ENCODE measurements at regions not wholly inside any gene's neighbourhood (a gene's known extent, or its start where the extent isn't known, plus 50 kb on each side); places are given as distances from the start of the nearest gene placed in this dataset.

DNA sequence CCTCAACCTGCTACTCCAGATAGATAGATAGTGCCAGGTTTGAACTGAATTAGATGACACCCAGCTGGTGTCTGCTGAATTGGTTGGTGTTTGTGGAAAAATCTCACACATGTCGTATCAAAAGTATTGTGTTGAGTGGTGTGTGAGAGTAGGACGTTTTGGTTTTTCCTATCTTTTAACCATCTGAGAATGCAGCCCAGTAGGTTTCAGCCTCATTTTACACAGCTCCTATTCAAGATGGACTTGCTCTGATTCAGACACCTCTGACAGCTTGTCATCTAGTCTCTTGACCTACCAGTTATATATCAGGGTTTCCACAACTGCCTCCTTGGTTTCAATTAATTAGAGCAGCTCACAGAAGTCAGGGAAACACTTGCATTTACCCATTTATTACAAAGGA, 254.4 kb downstream of the KTN1 start:
- Histone ChIP-seq H4K8ac (ENCODE audit: low read depth, low read length) (no peak overlapping the region), H3K9ac (ENCODE audit: low read depth, low read length, poor library complexity) (no peak overlapping the region), H4K91ac (ENCODE audit: low read depth, low read length, poor library complexity) (no peak overlapping the region), H2AK5ac (ENCODE audit: low read depth, low read length) (no peak overlapping the region), H2BK15ac (ENCODE audit: low read length) (no peak overlapping the region), H2BK120ac (ENCODE audit: low read depth, low read length) (no peak overlapping the region), H3K27me3 (ENCODE audit: control insufficient read depth in 3 of 3, insufficient read depth in 3 of 3, low read depth in 1 of 3, low read length in 3 of 3) (no peaks in the 10 kb centered on the region), H3K79me1 (ENCODE audit: low read depth, low read length) (no peaks in the 10 kb centered on the region), H3K27ac (replicated peaks; ENCODE audit: low read length) (no peak overlapping the region), H3K14ac (ENCODE audit: low read length) (no peak overlapping the region), H3K4me2 (ENCODE audit: insufficient read depth, low read length, poor library complexity, severe bottlenecking) (no peak overlapping the region), H2BK5ac (ENCODE audit: low read length) (no peak overlapping the region), H3K4ac (ENCODE audit: low read length) (no peak overlapping the region), H3K36me3 (replicated peaks in 1 of 2; ENCODE audit: control insufficient read depth in 2 of 2, insufficient read depth in 2 of 2, low read length in 2 of 2) (no peaks in the 10 kb centered on the region), H3K23ac (ENCODE audit: low read depth, low read length, poor library complexity) (no peak overlapping the region), H2BK12ac (ENCODE audit: low read length) (no peak overlapping the region), H3K4me1 (ENCODE audit: control insufficient read depth in 2 of 2, insufficient read depth in 1 of 2, low read depth in 1 of 2, low read length in 2 of 2) (no peaks in the 10 kb centered on the region), H2AFZ (ENCODE audit: low read length) (no peak overlapping the region), H3K18ac (ENCODE audit: low read length) (no peak overlapping the region), H3K9me3 (replicated peaks in 1 of 2; ENCODE audit: control insufficient read depth in 2 of 2, insufficient read depth in 1 of 2, low read depth in 1 of 2, low read length in 2 of 2) (peaks cover 0 to 3% of the 10 kb centered on the region in 2 donors), H3K4me3 (ENCODE audit: low read length in 2 of 2) (no peak overlapping the region)
- WGBS, 2 donors (ENCODE audit: extremely low coverage in 2 of 2, insufficient read length in 2 of 2, insufficient replicate concordance in 1 of 2): no CpG with 5 or more reads among the region's 2 CpGs
- no peak for DNase-seq (ENCODE audit: low spot score)

DNA sequence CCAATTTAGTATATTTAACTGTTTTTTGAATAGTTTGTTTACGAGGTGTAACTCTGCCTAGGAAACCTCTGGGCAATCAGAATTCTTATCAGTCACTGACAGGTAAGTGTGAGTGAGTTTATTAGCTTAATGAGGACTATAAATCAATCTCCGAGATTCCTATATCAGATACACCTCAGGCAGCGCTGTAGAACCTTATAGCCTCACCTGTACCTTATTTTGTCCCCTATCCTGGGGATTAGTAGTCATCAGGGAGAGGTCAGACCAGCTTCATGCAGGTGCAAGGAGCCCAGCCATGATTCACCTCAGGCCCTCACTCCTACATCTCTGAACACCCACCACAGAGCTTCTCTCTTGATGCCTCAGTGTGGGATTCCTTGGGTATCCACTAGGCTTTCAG, 256.0 kb downstream of the KTN1 start:
- Histone ChIP-seq H3K23ac (ENCODE audit: low read depth, low read length, poor library complexity) (no peak overlapping the region), H4K8ac (ENCODE audit: low read depth, low read length) (no peak overlapping the region), H2BK15ac (ENCODE audit: low read length) (no peak overlapping the region), H2BK12ac (ENCODE audit: low read length) (no peak overlapping the region), H3K14ac (ENCODE audit: low read length) (no peak overlapping the region), H3K27me3 (ENCODE audit: control insufficient read depth in 3 of 3, insufficient read depth in 3 of 3, low read depth in 1 of 3, low read length in 3 of 3) (no peaks in the 10 kb centered on the region), H2AK5ac (ENCODE audit: low read depth, low read length) (no peak overlapping the region), H3K4me2 (ENCODE audit: insufficient read depth, low read length, poor library complexity, severe bottlenecking) (no peak overlapping the region), H2AFZ (ENCODE audit: low read length) (no peak overlapping the region), H3K4me3 (ENCODE audit: low read length in 2 of 2) (no peak overlapping the region), H3K9ac (ENCODE audit: low read depth, low read length, poor library complexity) (no peak overlapping the region), H3K27ac (replicated peaks; ENCODE audit: low read length) (no peak overlapping the region), H2BK120ac (ENCODE audit: low read depth, low read length) (no peak overlapping the region), H4K91ac (ENCODE audit: low read depth, low read length, poor library complexity) (no peak overlapping the region), H3K4ac (ENCODE audit: low read length) (no peak overlapping the region), H3K36me3 (replicated peaks in 1 of 2; ENCODE audit: control insufficient read depth in 2 of 2, insufficient read depth in 2 of 2, low read length in 2 of 2) (no peaks in the 10 kb centered on the region), H3K18ac (ENCODE audit: low read length) (no peak overlapping the region), H2BK5ac (ENCODE audit: low read length) (no peak overlapping the region), H3K4me1 (ENCODE audit: control insufficient read depth in 2 of 2, insufficient read depth in 1 of 2, low read depth in 1 of 2, low read length in 2 of 2) (no peaks in the 10 kb centered on the region), H3K9me3 (replicated peaks in 1 of 2; ENCODE audit: control insufficient read depth in 2 of 2, insufficient read depth in 1 of 2, low read depth in 1 of 2, low read length in 2 of 2) (peaks cover 0 to 3% of the 10 kb centered on the region in 2 donors), H3K79me1 (ENCODE audit: low read depth, low read length) (no peaks in the 10 kb centered on the region)
- WGBS, 2 donors (ENCODE audit: extremely low coverage in 2 of 2, insufficient read length in 2 of 2, insufficient replicate concordance in 1 of 2): no CpG with 5 or more reads among the region's 3 CpGs
- no peak for DNase-seq (ENCODE audit: low spot score)

DNA sequence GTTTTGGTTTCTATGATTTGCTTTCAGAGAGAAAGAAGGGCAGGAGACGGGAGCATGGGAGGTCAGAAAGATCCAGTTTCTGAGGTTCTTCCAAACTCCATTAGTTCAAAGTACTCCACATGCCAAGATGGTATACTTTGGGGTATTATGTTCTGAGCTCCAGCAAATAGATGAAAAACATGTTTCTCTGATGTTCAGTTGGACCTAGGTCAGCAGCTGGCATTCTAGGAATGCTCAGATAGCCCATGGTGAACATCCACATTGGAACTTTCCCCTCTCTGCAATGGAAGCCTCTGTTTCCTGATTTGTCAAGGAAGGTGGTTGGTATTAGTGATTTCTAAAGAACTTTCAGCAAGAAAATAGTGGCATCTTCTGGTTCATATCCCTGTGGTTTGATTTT, 257.5 kb downstream of the KTN1 start:
- H2BK12ac ChIP-seq (ENCODE audit: low read length): no peak overlapping the region
- no peak overlapping the region for H3K4me3 ChIP-seq (ENCODE audit: low read length in 2 of 2)
- H3K36me3 ChIP-seq (replicated peaks in 1 of 2; ENCODE audit: control insufficient read depth in 2 of 2, insufficient read depth in 2 of 2, low read length in 2 of 2): no peaks in the 10 kb centered on the region
- H4K91ac ChIP-seq (ENCODE audit: low read depth, low read length, poor library complexity): no peak overlapping the region
- no peak overlapping the region for H3K23ac ChIP-seq (ENCODE audit: low read depth, low read length, poor library complexity)
- no peaks in the 10 kb centered on the region for H3K4me1 ChIP-seq (ENCODE audit: control insufficient read depth in 2 of 2, insufficient read depth in 1 of 2, low read depth in 1 of 2, low read length in 2 of 2)
- no peak overlapping the region for H3K14ac ChIP-seq (ENCODE audit: low read length)
- no peak overlapping the region for H3K4me2 ChIP-seq (ENCODE audit: insufficient read depth, low read length, poor library complexity, severe bottlenecking)
- H3K9ac ChIP-seq (ENCODE audit: low read depth, low read length, poor library complexity): no peak overlapping the region
- no peak overlapping the region for H2BK120ac ChIP-seq (ENCODE audit: low read depth, low read length)
- H2AK5ac ChIP-seq (ENCODE audit: low read depth, low read length): no peak overlapping the region
- no peak overlapping the region for H3K18ac ChIP-seq (ENCODE audit: low read length)
- no peak overlapping the region for H2BK15ac ChIP-seq (ENCODE audit: low read length)
- no peak overlapping the region for H2AFZ ChIP-seq (ENCODE audit: low read length)
- WGBS, 2 donors (ENCODE audit: extremely low coverage in 2 of 2, insufficient read length in 2 of 2, insufficient replicate concordance in 1 of 2): no CpG with 5 or more reads among the region's 1 CpG
- no peaks in the 10 kb centered on the region for H3K79me1 ChIP-seq (ENCODE audit: low read depth, low read length)
- no peak for DNase-seq (ENCODE audit: low spot score)
- no peak overlapping the region for H2BK5ac ChIP-seq (ENCODE audit: low read length)
- peaks cover 0 to 3% of the 10 kb centered on the region in 2 donors for H3K9me3 ChIP-seq (replicated peaks in 1 of 2; ENCODE audit: control insufficient read depth in 2 of 2, insufficient read depth in 1 of 2, low read depth in 1 of 2, low read length in 2 of 2)
- H3K27ac ChIP-seq (replicated peaks; ENCODE audit: low read length): no peak overlapping the region
- H4K8ac ChIP-seq (ENCODE audit: low read depth, low read length): no peak overlapping the region
- no peak overlapping the region for H3K4ac ChIP-seq (ENCODE audit: low read length)
- no peaks in the 10 kb centered on the region for H3K27me3 ChIP-seq (ENCODE audit: control insufficient read depth in 3 of 3, insufficient read depth in 3 of 3, low read depth in 1 of 3, low read length in 3 of 3)

DNA sequence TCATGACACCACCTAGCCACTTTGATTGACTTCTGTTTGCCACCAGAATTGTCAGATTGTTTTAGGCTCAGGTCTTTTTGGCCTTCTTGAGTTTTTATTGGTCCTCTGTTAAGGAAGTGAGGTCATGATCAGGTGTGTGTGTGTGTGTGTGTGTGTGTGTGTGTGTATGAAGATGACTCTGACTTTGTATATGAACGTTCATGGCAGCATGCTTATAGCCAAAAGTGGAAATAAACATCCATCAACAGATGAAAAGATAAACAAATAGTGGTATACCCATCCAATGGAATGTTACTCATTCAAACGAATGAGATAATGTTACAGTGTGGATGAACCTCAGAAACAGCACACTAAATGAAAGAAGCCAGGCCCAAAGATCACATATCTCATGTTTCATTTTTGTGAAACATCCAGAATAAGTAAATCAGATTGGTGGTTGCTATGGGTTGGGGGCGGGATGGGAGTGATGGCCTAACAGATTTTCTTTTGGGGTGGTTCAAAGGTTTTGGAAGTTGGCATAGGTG, 258.6 kb downstream of the KTN1 start:
- no peak overlapping the region for H2BK5ac ChIP-seq (ENCODE audit: low read length)
- WGBS, 2 donors (ENCODE audit: extremely low coverage in 2 of 2, insufficient read length in 2 of 2, insufficient replicate concordance in 1 of 2): no CpG with 5 or more reads among the region's 3 CpGs
- H3K27me3 ChIP-seq (ENCODE audit: control insufficient read depth in 3 of 3, insufficient read depth in 3 of 3, low read depth in 1 of 3, low read length in 3 of 3): no peaks in the 10 kb centered on the region
- H3K23ac ChIP-seq (ENCODE audit: low read depth, low read length, poor library complexity): no peak overlapping the region
- no peak overlapping the region for H2BK15ac ChIP-seq (ENCODE audit: low read length)
- H3K9me3 ChIP-seq (replicated peaks in 1 of 2; ENCODE audit: control insufficient read depth in 2 of 2, insufficient read depth in 1 of 2, low read depth in 1 of 2, low read length in 2 of 2): peaks cover 0 to 3% of the 10 kb centered on the region in 2 donors
- no peak overlapping the region for H2AK5ac ChIP-seq (ENCODE audit: low read depth, low read length)
- H3K14ac ChIP-seq (ENCODE audit: low read length): no peak overlapping the region
- DNase-seq (ENCODE audit: low spot score): no peak
- H3K9ac ChIP-seq (ENCODE audit: low read depth, low read length, poor library complexity): no peak overlapping the region
- no peak overlapping the region for H4K8ac ChIP-seq (ENCODE audit: low read depth, low read length)
- H3K4me1 ChIP-seq (ENCODE audit: control insufficient read depth in 2 of 2, insufficient read depth in 1 of 2, low read depth in 1 of 2, low read length in 2 of 2): no peaks in the 10 kb centered on the region
- H2AFZ ChIP-seq (ENCODE audit: low read length): no peak overlapping the region
- H4K91ac ChIP-seq (ENCODE audit: low read depth, low read length, poor library complexity): no peak overlapping the region
- H3K4me3 ChIP-seq (ENCODE audit: low read length in 2 of 2): no peak overlapping the region
- no peak overlapping the region for H3K4ac ChIP-seq (ENCODE audit: low read length)
- no peak overlapping the region for H2BK120ac ChIP-seq (ENCODE audit: low read depth, low read length)
- H3K18ac ChIP-seq (ENCODE audit: low read length): no peak overlapping the region
- no peak overlapping the region for H3K27ac ChIP-seq (replicated peaks; ENCODE audit: low read length)
- H2BK12ac ChIP-seq (ENCODE audit: low read length): no peak overlapping the region
- H3K36me3 ChIP-seq (replicated peaks in 1 of 2; ENCODE audit: control insufficient read depth in 2 of 2, insufficient read depth in 2 of 2, low read length in 2 of 2): no peaks in the 10 kb centered on the region
- H3K4me2 ChIP-seq (ENCODE audit: insufficient read depth, low read length, poor library complexity, severe bottlenecking): no peak overlapping the region
- no peaks in the 10 kb centered on the region for H3K79me1 ChIP-seq (ENCODE audit: low read depth, low read length)
